K562 (cell line): ENCODE measurements at regions not wholly inside any gene's neighbourhood (a gene's known extent, or its start where the extent isn't known, plus 50 kb on each side); places are given as distances from the start of the nearest gene placed in this dataset.
A peak's percentile ranks its signal among the peaks of the same experiment; 100 is the strongest.

ENCODE experiments used
- ATAC-seq: fragments of 200-7000 bp; cut with Tn5 transposase; 3 replicates; pipeline ENCODE4 v1.9.1; 2020; ENCODE audit warnings: moderate library complexity
- BruUV-seq: library from RNA; stranded (reverse); fragments of 400-500 nt; replicated peaks from 2 replicates; lab custom pipeline; 2021; lab: Mats Ljungman, UMichigan
- CTCF ChIA-PET: fragments of 300-600 bp; formaldehyde crosslinking; extraction: SDS; loops from one replicate; lab custom pipeline; 2021; ENCODE audit warnings: low intra/inter-chr PET ratio; lab: Yijun Ruan, JAX
- POLR2A ChIA-PET: fragments of 300-600, 350-650 bp; sonication (Branson Sonifier 250); formaldehyde crosslinking; extraction: SDS; loops from one replicate; lab custom pipeline; 2021; ENCODE audit warnings: antibody characterized with exemption, inconsistent platforms; lab: Yijun Ruan, JAX
- DNase-seq, 4 experiments: peaks; one replicate each; pipeline versions ENCODE4 v3.0.0 to v3.0.0-alpha.2; 2011 to 2018; ENCODE audit warnings: low spot score in 3 of 4, mixed read lengths in 3 of 4; ENCODE audit errors: extremely low read depth in 1 of 4
- FAIRE-seq: peaks from 2 replicates; lab custom pipeline; 2011; peaks lifted over from hg19 to GRCh38; lab: Jason Lieb, UNC
- H2AFZ ChIP-seq: 2 replicates; pipeline ENCODE4 v1.6.0; 2011; ENCODE audit warnings: low read depth, low read length, control low read depth, inconsistent platforms
- H3K27ac ChIP-seq: fragments of 200-600 bp; 3 replicates; pipeline ENCODE4 v1.8.0; 2011; ENCODE audit warnings: low read depth, mild to moderate bottlenecking, control low read depth, inconsistent platforms, low read length, moderate library complexity, mixed read lengths; ENCODE audit errors: extremely low read depth
- H3K27me3 ChIP-seq, 2 experiments: fragments of 300-600 bp in 1 of 2; 2 replicates in 1 of 2; 3 replicates in 1 of 2; pipeline versions ENCODE4 v1.6.0 to v1.8.0; 2011; ENCODE audit warnings: inconsistent platforms in 2 of 2, low read length in 2 of 2, mild to moderate bottlenecking in 1 of 2, mixed read lengths in 1 of 2, moderate library complexity in 1 of 2; ENCODE audit not compliant: control insufficient read depth in 2 of 2, insufficient read depth in 2 of 2
- H3K36me3 ChIP-seq: fragments of 300-600 bp; 3 replicates; pipeline ENCODE4 v1.8.0; 2011; ENCODE audit warnings: mild to moderate bottlenecking, low read length, inconsistent platforms; ENCODE audit not compliant: control insufficient read depth, insufficient read depth
- H3K4me1 ChIP-seq, 2 experiments: fragments of 200-600 bp in 1 of 2; replicated peaks in 1 of 2; 2 replicates in 1 of 2; 3 replicates in 1 of 2; pipeline versions ENCODE4 v1.5.1 to v1.8.0; 2011; ENCODE audit warnings: inconsistent platforms in 2 of 2, low read length in 2 of 2, mild to moderate bottlenecking in 1 of 2, mixed read lengths in 1 of 2, moderate library complexity in 1 of 2; ENCODE audit not compliant: control insufficient read depth in 2 of 2, insufficient read depth in 2 of 2
- H3K4me2 ChIP-seq: 2 replicates; pipeline ENCODE4 v1.6.1; 2011; ENCODE audit warnings: low read length, control low read depth, inconsistent platforms, mixed read lengths; ENCODE audit not compliant: insufficient read depth
- H3K4me3 ChIP-seq: fragments of 200-600 bp; sonication (generic), shearing (Covaris generic); 2 replicates; pipeline ENCODE4 v1.5.1; 2016; ENCODE audit warnings: control low read depth, inconsistent platforms
- H3K79me2 ChIP-seq: fragments of 200-600 bp; 3 replicates; pipeline ENCODE4 v1.8.0; 2011; ENCODE audit warnings: low read length, inconsistent platforms; ENCODE audit not compliant: control insufficient read depth, insufficient read depth
- H3K9ac ChIP-seq, 2 experiments: 2 replicates each; pipeline versions ENCODE4 v1.6.0 to v1.6.1; 2011; ENCODE audit warnings: low read depth in 2 of 2, low read length in 2 of 2, control low read depth in 1 of 2, inconsistent platforms in 1 of 2, mild to moderate bottlenecking in 1 of 2, mixed read lengths in 1 of 2; ENCODE audit not compliant: insufficient read depth in 1 of 2
- H3K9me1 ChIP-seq: one replicate; pipeline ENCODE4 v1.6.0; 2011; ENCODE audit warnings: inconsistent platforms, mild to moderate bottlenecking, low read length, moderate library complexity; ENCODE audit not compliant: control insufficient read depth, insufficient read depth
- H3K9me3 ChIP-seq: replicated peaks from 2 replicates; pipeline ENCODE4 v1.5.1; 2011; ENCODE audit warnings: low read depth, low read length, inconsistent platforms; ENCODE audit not compliant: control insufficient read depth, insufficient read depth
- H4K20me1 ChIP-seq: replicated peaks from 2 replicates; pipeline ENCODE4 v1.6.1; 2011; ENCODE audit warnings: low read length, inconsistent platforms, mixed read lengths; ENCODE audit not compliant: control insufficient read depth, insufficient read depth
- EZH2 ChIP-seq: IDR thresholded peaks from 2 replicates; pipeline ENCODE4 v1.6.1; 2012; ENCODE audit warnings: low read depth, mild to moderate bottlenecking, inconsistent platforms, low read length, borderline replicate concordance
- SPI1 ChIP-seq: IDR thresholded peaks from 2 replicates; pipeline ENCODE4 v1.6.1; 2011; ENCODE audit warnings: low read depth, low read length, control low read depth, borderline replicate concordance
- WGBS: fragments of 100-300 bp; shearing (Covaris generic); methylation state at CpG from one replicate; pipeline ENCODE4 v1.1.6; 2016; ENCODE audit warnings: low coverage, mixed read lengths; ENCODE audit not compliant: insufficient coverage; ENCODE audit errors: missing lambda C conversion rate; 5-methylcytosine and 5-hydroxymethylcytosine counted together
- in situ Hi-C: fragments of 300-500 bp; cut with MboI; formaldehyde crosslinking; loops from 4 replicates; pipeline ENCODE4 v1.15.0; 2018; ENCODE audit warnings: inconsistent platforms, mixed read lengths
- intact Hi-C: fragments of 100-400 bp; cut with micrococcal nuclease; formaldehyde crosslinking; loops from 2 replicates; pipeline ENCODE4 v1.14.2; 2022
- TF ChIP-seq, protein P1 (sequence below): sonication (generic); formaldehyde crosslinking; IDR thresholded peaks from 2 replicates; pipeline ENCODE4 v1.8.1; 2023; ENCODE audit warnings: mild to moderate bottlenecking, missing genetic modification reagents

- Histone ChIP-seq H3K36me3 (no peaks in the 10 kb centered on the region), H3K9me3 (no peaks in the 10 kb centered on the region), H3K4me2 (no peak overlapping the region), H3K27ac (no peak overlapping the region), H3K9ac (0 out of 4 replicates have a peak overlapping the region, but pooled peaks of 1 of the 2 experiments have one; percentile 5), H3K4me1 (peaks cover 9 to 10% of the 10 kb centered on the region in 2 experiments), H3K4me3 (no peak overlapping the region), H3K79me2 (no peaks in the 10 kb centered on the region), H2AFZ (no peak overlapping the region), H4K20me1 (no peaks in the 10 kb centered on the region), H3K9me1 (no peaks in the 10 kb centered on the region), H3K27me3 (no peaks in the 10 kb centered on the region; a peak in 1 of 5 replicates)
- TF ChIP-seq, protein P1, sequence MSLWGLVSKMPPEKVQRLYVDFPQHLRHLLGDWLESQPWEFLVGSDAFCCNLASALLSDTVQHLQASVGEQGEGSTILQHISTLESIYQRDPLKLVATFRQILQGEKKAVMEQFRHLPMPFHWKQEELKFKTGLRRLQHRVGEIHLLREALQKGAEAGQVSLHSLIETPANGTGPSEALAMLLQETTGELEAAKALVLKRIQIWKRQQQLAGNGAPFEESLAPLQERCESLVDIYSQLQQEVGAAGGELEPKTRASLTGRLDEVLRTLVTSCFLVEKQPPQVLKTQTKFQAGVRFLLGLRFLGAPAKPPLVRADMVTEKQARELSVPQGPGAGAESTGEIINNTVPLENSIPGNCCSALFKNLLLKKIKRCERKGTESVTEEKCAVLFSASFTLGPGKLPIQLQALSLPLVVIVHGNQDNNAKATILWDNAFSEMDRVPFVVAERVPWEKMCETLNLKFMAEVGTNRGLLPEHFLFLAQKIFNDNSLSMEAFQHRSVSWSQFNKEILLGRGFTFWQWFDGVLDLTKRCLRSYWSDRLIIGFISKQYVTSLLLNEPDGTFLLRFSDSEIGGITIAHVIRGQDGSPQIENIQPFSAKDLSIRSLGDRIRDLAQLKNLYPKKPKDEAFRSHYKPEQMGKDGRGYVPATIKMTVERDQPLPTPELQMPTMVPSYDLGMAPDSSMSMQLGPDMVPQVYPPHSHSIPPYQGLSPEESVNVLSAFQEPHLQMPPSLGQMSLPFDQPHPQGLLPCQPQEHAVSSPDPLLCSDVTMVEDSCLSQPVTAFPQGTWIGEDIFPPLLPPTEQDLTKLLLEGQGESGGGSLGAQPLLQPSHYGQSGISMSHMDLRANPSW (CRISPR knock-in tag), result no peak
- TF ChIP-seq EZH2, result no peak
- TF ChIP-seq SPI1, result peak; percentile 12; the same call in 1 of the 2 replicates
- intact Hi-C loops, result no loop called here
- in situ Hi-C loops, result loop anchor here (5.0 kb wide), 1 partner anchor 100 kb away; no protein-coding TSS in a partner anchor
- FAIRE-seq (no peak), ATAC-seq (no peak), DNase-seq (no peak)
- POLR2A ChIA-PET, result interaction anchor here (0.6 kb wide), 1 partner anchor 334 kb away, joined by 3 read pairs; no protein-coding TSS in a partner anchor
- no TSS peak for BruUV-seq
- CTCF ChIA-PET, result interaction anchor here (5.5 kb wide), 1 partner anchor 161 kb away, joined by 62 read pairs; no protein-coding TSS in a partner anchor
- 71% methylated on average over 10 of the region's 14 CpGs for WGBS
Measured at GRCh38 chr7:50207686-50208255, 96.7 kb upstream of the IKZF1 start.
